ENCODE measurements at regions not wholly inside any gene's neighbourhood (a gene's known extent, or its start where the extent isn't known, plus 50 kb on each side); places are given as distances from the start of the nearest gene placed in this dataset.

DNA sequence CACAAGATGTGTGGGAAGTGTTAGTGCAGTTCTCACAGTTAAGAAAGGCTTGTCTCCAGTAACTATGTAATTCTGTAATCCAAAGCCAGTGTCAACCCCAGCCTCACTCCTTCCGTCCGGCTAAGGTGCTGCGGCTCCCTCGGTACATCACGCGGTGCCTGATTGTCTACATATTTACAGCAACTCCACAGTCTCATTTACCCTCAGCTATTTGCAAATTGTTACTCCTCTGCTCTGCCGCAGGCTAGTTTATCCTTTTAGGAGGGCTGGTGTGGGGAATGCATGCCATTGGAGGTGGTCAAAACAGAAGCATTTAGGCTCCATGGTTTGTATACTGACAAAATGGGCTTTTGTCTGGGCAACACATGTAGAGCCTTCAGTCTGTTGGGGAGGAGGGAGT, 358.3 kb downstream of the METTL15 start:
- no peak for TF ChIP-seq POLR2AphosphoS5 (IDR thresholded peaks at IDR 0.05; ENCODE audit: low read depth, low read length)
- TF ChIP-seq, protein P1, sequence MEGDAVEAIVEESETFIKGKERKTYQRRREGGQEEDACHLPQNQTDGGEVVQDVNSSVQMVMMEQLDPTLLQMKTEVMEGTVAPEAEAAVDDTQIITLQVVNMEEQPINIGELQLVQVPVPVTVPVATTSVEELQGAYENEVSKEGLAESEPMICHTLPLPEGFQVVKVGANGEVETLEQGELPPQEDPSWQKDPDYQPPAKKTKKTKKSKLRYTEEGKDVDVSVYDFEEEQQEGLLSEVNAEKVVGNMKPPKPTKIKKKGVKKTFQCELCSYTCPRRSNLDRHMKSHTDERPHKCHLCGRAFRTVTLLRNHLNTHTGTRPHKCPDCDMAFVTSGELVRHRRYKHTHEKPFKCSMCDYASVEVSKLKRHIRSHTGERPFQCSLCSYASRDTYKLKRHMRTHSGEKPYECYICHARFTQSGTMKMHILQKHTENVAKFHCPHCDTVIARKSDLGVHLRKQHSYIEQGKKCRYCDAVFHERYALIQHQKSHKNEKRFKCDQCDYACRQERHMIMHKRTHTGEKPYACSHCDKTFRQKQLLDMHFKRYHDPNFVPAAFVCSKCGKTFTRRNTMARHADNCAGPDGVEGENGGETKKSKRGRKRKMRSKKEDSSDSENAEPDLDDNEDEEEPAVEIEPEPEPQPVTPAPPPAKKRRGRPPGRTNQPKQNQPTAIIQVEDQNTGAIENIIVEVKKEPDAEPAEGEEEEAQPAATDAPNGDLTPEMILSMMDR (IDR thresholded peaks at IDR 0.05) = no peak
- no peak for TF ChIP-seq SIN3A (IDR thresholded peaks at IDR 0.05; ENCODE audit: borderline replicate concordance, insufficient read depth, low read depth, low read length)
- TF ChIP-seq, protein P2, sequence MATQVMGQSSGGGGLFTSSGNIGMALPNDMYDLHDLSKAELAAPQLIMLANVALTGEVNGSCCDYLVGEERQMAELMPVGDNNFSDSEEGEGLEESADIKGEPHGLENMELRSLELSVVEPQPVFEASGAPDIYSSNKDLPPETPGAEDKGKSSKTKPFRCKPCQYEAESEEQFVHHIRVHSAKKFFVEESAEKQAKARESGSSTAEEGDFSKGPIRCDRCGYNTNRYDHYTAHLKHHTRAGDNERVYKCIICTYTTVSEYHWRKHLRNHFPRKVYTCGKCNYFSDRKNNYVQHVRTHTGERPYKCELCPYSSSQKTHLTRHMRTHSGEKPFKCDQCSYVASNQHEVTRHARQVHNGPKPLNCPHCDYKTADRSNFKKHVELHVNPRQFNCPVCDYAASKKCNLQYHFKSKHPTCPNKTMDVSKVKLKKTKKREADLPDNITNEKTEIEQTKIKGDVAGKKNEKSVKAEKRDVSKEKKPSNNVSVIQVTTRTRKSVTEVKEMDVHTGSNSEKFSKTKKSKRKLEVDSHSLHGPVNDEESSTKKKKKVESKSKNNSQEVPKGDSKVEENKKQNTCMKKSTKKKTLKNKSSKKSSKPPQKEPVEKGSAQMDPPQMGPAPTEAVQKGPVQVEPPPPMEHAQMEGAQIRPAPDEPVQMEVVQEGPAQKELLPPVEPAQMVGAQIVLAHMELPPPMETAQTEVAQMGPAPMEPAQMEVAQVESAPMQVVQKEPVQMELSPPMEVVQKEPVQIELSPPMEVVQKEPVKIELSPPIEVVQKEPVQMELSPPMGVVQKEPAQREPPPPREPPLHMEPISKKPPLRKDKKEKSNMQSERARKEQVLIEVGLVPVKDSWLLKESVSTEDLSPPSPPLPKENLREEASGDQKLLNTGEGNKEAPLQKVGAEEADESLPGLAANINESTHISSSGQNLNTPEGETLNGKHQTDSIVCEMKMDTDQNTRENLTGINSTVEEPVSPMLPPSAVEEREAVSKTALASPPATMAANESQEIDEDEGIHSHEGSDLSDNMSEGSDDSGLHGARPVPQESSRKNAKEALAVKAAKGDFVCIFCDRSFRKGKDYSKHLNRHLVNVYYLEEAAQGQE (IDR thresholded peaks at IDR 0.05; ENCODE audit: insufficient read depth in 1 of 2, low read depth in 2 of 2, low read length in 1 of 2) = no peak
- no peak for TF ChIP-seq TCF7L2 (IDR thresholded peaks at IDR 0.05; ENCODE audit: low read depth, low read length)
